GM19468 (cell line): ENCODE measurements at regions not wholly inside any gene's neighbourhood (a gene's known extent, or its start where the extent isn't known, plus 50 kb on each side); places are given as distances from the start of the nearest gene placed in this dataset.
"Not testable (repeated sequence)": the region's sequence is repeated elsewhere in the genome, so short reads cannot be mapped to it uniquely, and the experiment has no call there.

Source experiments
- ATAC-seq: cut with Tn5 transposase; IDR thresholded peaks from one replicate; pipeline ENCODE4 v1.9.1; 2021; ENCODE audit warnings: mild to moderate bottlenecking, moderate library complexity, moderate number of reproducible peaks; ENCODE audit not compliant: unreplicated experiment; ENCODE audit errors: extremely low read depth

- ATAC-seq = no peak
Measured at GRCh38 chr4:167787231-167787630, 305.1 kb upstream of the ANXA10 start.

- no peak for ATAC-seq
Measured at GRCh38 chr4:167802463-167803212, 289.7 kb upstream of the ANXA10 start.

- ATAC-seq = no peak
Measured at GRCh38 chr4:167811958-167812357, 280.4 kb upstream of the ANXA10 start.

- ATAC-seq = no peak
Measured at GRCh38 chr4:167826281-167826680, 266.1 kb upstream of the ANXA10 start.

- ATAC-seq = no peak
Measured at GRCh38 chr4:167831855-167832254, 260.5 kb upstream of the ANXA10 start.

GRCh38 chr4:167838686-167839085 is 253.7 kb upstream of the ANXA10 start:
- ATAC-seq = no peak

- no peak for ATAC-seq
Measured at GRCh38 chr4:167842487-167842886, 249.8 kb upstream of the ANXA10 start.

GRCh38 chr4:167854881-167855280 is 237.5 kb upstream of the ANXA10 start:
- no peak for ATAC-seq

GRCh38 chr4:167858127-167858526 is 234.2 kb upstream of the ANXA10 start:
- ATAC-seq = not testable (repeated sequence)

GRCh38 chr4:167867191-167867590 is 225.1 kb upstream of the ANXA10 start:
- no peak for ATAC-seq

- ATAC-seq = no peak
Measured at GRCh38 chr4:167868163-167868562, 224.2 kb upstream of the ANXA10 start.

GRCh38 chr4:167873496-167873895 is 218.8 kb upstream of the ANXA10 start:
- no peak for ATAC-seq

GRCh38 chr4:167876091-167876490 is 216.2 kb upstream of the ANXA10 start:
- ATAC-seq = not testable (repeated sequence)

- ATAC-seq = not testable (repeated sequence)
Measured at GRCh38 chr4:167877826-167878225, 214.5 kb upstream of the ANXA10 start.

GRCh38 chr4:167883266-167883665 is 209.1 kb upstream of the ANXA10 start:
- no peak for ATAC-seq

GRCh38 chr4:167885071-167885470 is 207.3 kb upstream of the ANXA10 start:
- ATAC-seq = no peak

GRCh38 chr4:167885872-167886271 is 206.5 kb upstream of the ANXA10 start:
- no peak for ATAC-seq

GRCh38 chr4:167887726-167888125 is 204.6 kb upstream of the ANXA10 start:
- no peak for ATAC-seq

GRCh38 chr4:167890226-167890625 is 202.1 kb upstream of the ANXA10 start:
- ATAC-seq = no peak

- ATAC-seq = no peak
Measured at GRCh38 chr4:167893531-167893930, 198.8 kb upstream of the ANXA10 start.

GRCh38 chr4:167896260-167896659 is 196.1 kb upstream of the ANXA10 start:
- ATAC-seq = not testable (repeated sequence)

GRCh38 chr4:167897116-167897515 is 195.2 kb upstream of the ANXA10 start:
- ATAC-seq = no peak
